Mesendoderm (in vitro differentiated cells): ENCODE measurements at regions not wholly inside any gene's neighbourhood (a gene's known extent, or its start where the extent isn't known, plus 50 kb on each side); places are given as distances from the start of the nearest gene placed in this dataset.
"Not testable (repeated sequence)": the region's sequence is repeated elsewhere in the genome, so short reads cannot be mapped to it uniquely, and the experiment has no call there.

ENCODE experiments used
- DNase-seq: peaks from one replicate; pipeline ENCODE4 v3.0.0; 2013
- H2AK5ac ChIP-seq: 2 replicates; pipeline ENCODE4 v1.6.1; 2013; ENCODE audit warnings: low read length, inconsistent platforms
- H2BK120ac ChIP-seq: 2 replicates; pipeline ENCODE4 v1.6.1; 2013; ENCODE audit warnings: low read depth, mild to moderate bottlenecking, low read length, moderate library complexity, mixed read lengths
- H2BK15ac ChIP-seq: replicated peaks from 2 replicates; pipeline ENCODE4 v1.6.1; 2013; ENCODE audit warnings: low read depth, mild to moderate bottlenecking, moderate library complexity
- H2BK5ac ChIP-seq: 2 replicates; pipeline ENCODE4 v1.6.1; 2013; ENCODE audit warnings: low read length, inconsistent platforms
- H3K18ac ChIP-seq: 2 replicates; pipeline ENCODE4 v1.6.1; 2013; ENCODE audit warnings: mild to moderate bottlenecking, low read length, mixed read lengths
- H3K23ac ChIP-seq: one replicate; pipeline ENCODE4 v1.6.1; 2013; ENCODE audit warnings: low read length
- H3K27ac ChIP-seq: 2 replicates; pipeline ENCODE4 v1.5.1; 2013; ENCODE audit warnings: low read depth, mild to moderate bottlenecking, inconsistent platforms, low read length, moderate library complexity
- H3K27me3 ChIP-seq: 2 replicates; pipeline ENCODE4 v1.6.1; 2013; ENCODE audit warnings: low read length, control low read depth, mild to moderate bottlenecking, inconsistent platforms; ENCODE audit not compliant: insufficient read depth, poor library complexity
- H3K36me3 ChIP-seq: 2 replicates; pipeline ENCODE4 v1.6.1; 2013; ENCODE audit warnings: low read length, inconsistent platforms; ENCODE audit not compliant: control insufficient read depth, insufficient read depth
- H3K4ac ChIP-seq: one replicate; pipeline ENCODE4 v1.6.1; 2013; ENCODE audit warnings: low read depth, mild to moderate bottlenecking, low read length, moderate library complexity
- H3K4me1 ChIP-seq: 2 replicates; pipeline ENCODE4 v1.6.1; 2013; ENCODE audit warnings: low read depth, low read length, inconsistent platforms; ENCODE audit not compliant: control insufficient read depth
- H3K4me2 ChIP-seq: 2 replicates; pipeline ENCODE4 v1.6.1; 2013; ENCODE audit warnings: low read length
- H3K4me3 ChIP-seq: 2 replicates; pipeline ENCODE4 v1.5.1; 2013; ENCODE audit warnings: mild to moderate bottlenecking, low read length
- H3K56ac ChIP-seq: one replicate; pipeline ENCODE4 v1.6.1; 2013; ENCODE audit warnings: low read length
- H3K79me1 ChIP-seq: 2 replicates; pipeline ENCODE4 v1.6.1; 2013; ENCODE audit warnings: low read length, inconsistent platforms
- H3K79me2 ChIP-seq: 2 replicates; pipeline ENCODE4 v1.6.1; 2013; ENCODE audit warnings: mild to moderate bottlenecking, low read length; ENCODE audit not compliant: control insufficient read depth, insufficient read depth
- H3K9ac ChIP-seq: 2 replicates; pipeline ENCODE4 v1.6.1; 2013; ENCODE audit warnings: low read length, inconsistent platforms
- H4K5ac ChIP-seq: one replicate; pipeline ENCODE4 v1.6.1; 2013; ENCODE audit warnings: low read length
- H4K8ac ChIP-seq: one replicate; pipeline ENCODE4 v1.6.1; 2013; ENCODE audit warnings: low read depth, mild to moderate bottlenecking, control low read depth, low read length, moderate library complexity
- WGBS: extraction: QIAGEN DNeasy Blood & Tissue Kit; methylation state at CpG from one replicate; pipeline ENCODE4 v1.1.7; 2013; ENCODE audit warnings: low lambda C conversion rate, missing lambda C conversion rate; ENCODE audit not compliant: insufficient coverage; ENCODE audit errors: extremely low coverage; 5-methylcytosine and 5-hydroxymethylcytosine counted together

DNA sequence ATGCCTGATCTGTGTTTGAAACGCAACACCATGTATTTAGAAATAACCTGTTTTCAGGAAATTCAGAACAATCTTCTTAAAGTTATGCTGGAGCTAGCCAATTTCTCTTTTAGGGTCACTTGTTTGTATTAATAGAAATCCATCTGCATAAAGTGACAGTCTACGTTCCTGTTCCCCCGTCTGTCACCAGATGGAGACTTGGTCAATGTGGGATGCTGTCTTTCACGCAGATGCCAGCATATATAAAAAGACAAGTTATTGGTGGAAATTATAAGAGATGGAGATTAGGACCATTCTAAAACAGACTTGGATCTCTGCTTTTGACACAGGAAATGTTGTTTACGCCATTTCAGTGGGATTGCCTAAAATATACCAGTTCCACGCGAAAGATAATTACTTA lies 162.5 kb upstream of the STMND1 start:
- H3K4me3 ChIP-seq = no peak overlapping the region
- no peak overlapping the region for H3K18ac ChIP-seq
- no CpG with 5 or more reads among the region's 7 CpGs for WGBS
- H3K27ac ChIP-seq = no peak overlapping the region
- no peak overlapping the region for H2BK5ac ChIP-seq
- H3K4me1 ChIP-seq = no peaks in the 10 kb centered on the region
- H3K4me2 ChIP-seq = no peak overlapping the region
- H2BK15ac ChIP-seq = no peak overlapping the region
- H3K23ac ChIP-seq = no peak overlapping the region
- no peak overlapping the region for H4K8ac ChIP-seq
- H4K5ac ChIP-seq = no peak overlapping the region
- no peaks in the 10 kb centered on the region for H3K79me1 ChIP-seq
- no peak for DNase-seq
- H3K4ac ChIP-seq = no peak overlapping the region
- H3K56ac ChIP-seq = no peak overlapping the region
- H3K27me3 ChIP-seq = no peaks in the 10 kb centered on the region
- no peak overlapping the region for H2AK5ac ChIP-seq
- H3K79me2 ChIP-seq = no peaks in the 10 kb centered on the region
- no peak overlapping the region for H2BK120ac ChIP-seq
- no peak overlapping the region for H3K9ac ChIP-seq
- no peaks in the 10 kb centered on the region for H3K36me3 ChIP-seq

DNA sequence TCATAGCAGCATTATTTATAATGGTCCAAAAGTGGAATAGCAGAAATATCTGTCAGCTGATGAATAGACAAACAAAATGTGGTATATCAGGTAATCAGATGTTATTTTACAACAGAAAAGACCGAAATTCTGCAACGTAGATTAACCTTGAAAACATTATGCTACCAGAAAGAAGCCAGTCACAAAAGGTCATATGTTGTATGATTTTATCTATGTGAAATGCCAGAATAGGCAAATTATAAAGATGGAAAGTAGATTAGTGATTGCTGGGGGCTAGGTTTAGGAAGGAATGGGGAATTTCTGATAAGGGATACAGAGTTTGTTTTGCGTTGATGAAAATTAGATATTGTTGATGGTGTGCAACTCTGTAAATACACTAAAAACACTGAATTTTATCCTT lies 165.0 kb upstream of the STMND1 start:
- Histone ChIP-seq H3K79me2 (no peaks in the 10 kb centered on the region), H3K79me1 (no peaks in the 10 kb centered on the region), H3K4me1 (no peaks in the 10 kb centered on the region), H4K8ac (no peak overlapping the region), H3K4ac (no peak overlapping the region), H2AK5ac (no peak overlapping the region), H3K27ac (no peak overlapping the region), H3K27me3 (no peaks in the 10 kb centered on the region), H3K36me3 (no peaks in the 10 kb centered on the region), H3K23ac (no peak overlapping the region), H3K4me3 (no peak overlapping the region), H2BK120ac (no peak overlapping the region), H3K4me2 (no peak overlapping the region), H3K56ac (no peak overlapping the region), H2BK15ac (no peak overlapping the region), H3K9ac (no peak overlapping the region), H3K18ac (no peak overlapping the region), H4K5ac (no peak overlapping the region), H2BK5ac (no peak overlapping the region)
- no peak for DNase-seq
- WGBS = 100% methylated on average over 1 of the region's 3 CpGs

DNA sequence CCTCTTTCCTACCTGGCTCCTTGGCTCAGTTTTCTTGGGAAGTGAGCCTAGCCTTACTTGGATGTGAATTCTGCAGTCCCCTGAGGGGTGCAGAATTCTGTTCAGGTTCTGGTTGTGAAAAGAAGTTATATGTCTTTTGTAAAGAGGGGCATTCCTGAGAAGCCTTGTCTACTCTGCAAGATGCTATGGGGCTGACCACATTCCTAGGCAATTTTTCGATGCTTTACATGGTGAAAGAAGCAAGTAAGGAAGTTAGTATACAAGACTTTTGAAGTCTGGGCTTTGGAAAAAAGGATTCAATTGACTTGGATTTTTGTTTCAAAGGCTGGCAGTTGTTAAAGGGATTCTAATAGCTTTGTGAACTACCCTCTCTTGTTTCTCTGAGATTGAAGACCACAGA lies 167.9 kb upstream of the STMND1 start:
- no CpG with 5 or more reads among the region's 1 CpG for WGBS

DNA sequence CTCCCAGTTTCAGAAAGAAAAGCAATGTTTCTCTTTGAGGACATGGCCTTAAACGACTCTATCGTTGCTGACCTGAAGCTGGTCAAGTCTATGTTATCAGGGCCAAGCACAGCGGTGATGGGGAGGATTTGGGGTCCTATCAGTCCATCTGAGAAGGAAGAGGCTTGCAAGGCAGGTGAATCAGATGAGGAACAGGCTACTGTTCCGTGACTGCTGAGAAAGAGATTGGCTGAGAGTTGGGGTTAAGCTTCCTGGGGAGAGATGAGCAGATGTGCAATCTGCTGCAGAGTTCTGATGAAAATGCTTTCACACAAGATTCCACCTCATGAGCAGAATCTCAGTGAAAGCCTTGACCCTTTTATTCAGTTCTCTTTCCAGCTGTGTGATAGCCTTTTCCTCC lies 168.3 kb upstream of the STMND1 start:
- no peaks in the 10 kb centered on the region for H3K27me3 ChIP-seq
- no peak overlapping the region for H3K9ac ChIP-seq
- no peaks in the 10 kb centered on the region for H3K4me1 ChIP-seq
- no peak overlapping the region for H4K5ac ChIP-seq
- no peak overlapping the region for H2BK5ac ChIP-seq
- no peak overlapping the region for H3K4me3 ChIP-seq
- H3K4me2 ChIP-seq = no peak overlapping the region
- H2BK15ac ChIP-seq = no peak overlapping the region
- no peaks in the 10 kb centered on the region for H3K79me1 ChIP-seq
- no peak for DNase-seq
- H3K18ac ChIP-seq = no peak overlapping the region
- no peaks in the 10 kb centered on the region for H3K36me3 ChIP-seq
- no CpG with 5 or more reads among the region's 4 CpGs for WGBS
- no peak overlapping the region for H4K8ac ChIP-seq
- no peak overlapping the region for H3K56ac ChIP-seq
- no peak overlapping the region for H2AK5ac ChIP-seq
- no peaks in the 10 kb centered on the region for H3K79me2 ChIP-seq
- no peak overlapping the region for H3K4ac ChIP-seq
- H2BK120ac ChIP-seq = no peak overlapping the region
- no peak overlapping the region for H3K27ac ChIP-seq
- H3K23ac ChIP-seq = no peak overlapping the region

More for the DNA sequence above, 167.9 kb upstream of the STMND1 start:
- H3K4me3 ChIP-seq = no peak overlapping the region
- H3K79me2 ChIP-seq = no peaks in the 10 kb centered on the region
- no peak overlapping the region for H3K9ac ChIP-seq
- H3K79me1 ChIP-seq = no peaks in the 10 kb centered on the region
- no peak overlapping the region for H2BK5ac ChIP-seq
- no peak overlapping the region for H2BK120ac ChIP-seq
- H3K56ac ChIP-seq = no peak overlapping the region
- H4K8ac ChIP-seq = no peak overlapping the region
- no peaks in the 10 kb centered on the region for H3K27me3 ChIP-seq
- no peak overlapping the region for H3K4me2 ChIP-seq
- no peaks in the 10 kb centered on the region for H3K36me3 ChIP-seq
- H3K18ac ChIP-seq = no peak overlapping the region
- no peak for DNase-seq
- H2BK15ac ChIP-seq = no peak overlapping the region
- H3K27ac ChIP-seq = no peak overlapping the region
- no peak overlapping the region for H4K5ac ChIP-seq
- no peak overlapping the region for H3K4ac ChIP-seq
- H2AK5ac ChIP-seq = no peak overlapping the region
- no peak overlapping the region for H3K23ac ChIP-seq
- no peaks in the 10 kb centered on the region for H3K4me1 ChIP-seq

DNA sequence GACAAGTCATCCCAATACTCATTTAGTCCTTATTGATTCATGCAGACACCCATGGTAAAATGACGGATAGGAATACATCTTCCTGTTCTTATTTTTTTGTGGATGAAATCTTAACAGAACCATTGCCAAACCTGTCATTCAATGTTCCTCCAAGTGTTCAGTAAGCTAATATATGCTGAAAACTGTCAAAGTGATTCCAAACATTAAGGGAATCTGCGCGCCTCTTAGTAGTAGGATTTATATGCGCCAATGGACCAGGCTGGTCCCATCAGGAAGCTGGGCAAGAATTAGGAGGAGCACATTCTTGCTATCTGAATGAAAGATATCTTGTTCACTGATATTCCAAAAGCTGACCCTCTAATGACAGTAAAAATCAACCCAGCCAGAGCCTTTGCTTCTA lies 168.9 kb upstream of the STMND1 start:
- no CpG with 5 or more reads among the region's 4 CpGs for WGBS
- no peak overlapping the region for H3K23ac ChIP-seq
- no peak overlapping the region for H3K18ac ChIP-seq
- H3K79me2 ChIP-seq = no peaks in the 10 kb centered on the region
- H3K79me1 ChIP-seq = no peaks in the 10 kb centered on the region
- no peak overlapping the region for H2AK5ac ChIP-seq
- no peak overlapping the region for H2BK120ac ChIP-seq
- DNase-seq = no peak
- no peaks in the 10 kb centered on the region for H3K27me3 ChIP-seq
- H3K4ac ChIP-seq = no peak overlapping the region
- no peaks in the 10 kb centered on the region for H3K4me1 ChIP-seq
- no peak overlapping the region for H3K4me2 ChIP-seq
- no peak overlapping the region for H2BK5ac ChIP-seq
- no peak overlapping the region for H3K27ac ChIP-seq
- no peak overlapping the region for H2BK15ac ChIP-seq
- H3K9ac ChIP-seq = no peak overlapping the region
- H3K36me3 ChIP-seq = no peaks in the 10 kb centered on the region
- no peak overlapping the region for H4K8ac ChIP-seq
- H3K56ac ChIP-seq = no peak overlapping the region
- no peak overlapping the region for H3K4me3 ChIP-seq
- H4K5ac ChIP-seq = no peak overlapping the region

DNA sequence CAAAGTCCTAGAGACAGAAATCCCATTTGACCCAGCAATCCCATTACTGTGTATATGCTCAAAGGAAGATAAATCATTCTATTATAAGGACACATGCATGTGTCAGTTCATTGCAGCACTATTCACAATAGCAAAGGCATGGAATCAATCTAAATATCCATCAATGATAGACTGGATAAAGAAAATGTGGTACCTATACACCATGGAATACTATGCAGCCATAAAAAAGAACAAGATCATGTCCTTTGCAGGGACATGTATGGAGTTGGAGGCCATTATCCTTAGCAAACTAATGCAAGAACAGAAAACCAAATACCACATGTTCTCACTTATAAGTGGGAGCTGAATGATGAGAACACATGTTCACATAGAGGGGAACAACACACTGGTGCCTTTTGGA lies 169.8 kb upstream of the ATXN1 start:
- H4K8ac ChIP-seq, H3K27ac ChIP-seq, H3K4ac ChIP-seq, H3K4me1 ChIP-seq, H3K4me3 ChIP-seq, H3K27me3 ChIP-seq, H2BK15ac ChIP-seq, DNase-seq, H4K5ac ChIP-seq, H3K36me3 ChIP-seq, H2BK5ac ChIP-seq, H3K9ac ChIP-seq, H2AK5ac ChIP-seq, H3K79me2 ChIP-seq, H2BK120ac ChIP-seq, H3K4me2 ChIP-seq, H3K79me1 ChIP-seq, H3K56ac ChIP-seq, H3K23ac ChIP-seq, H3K18ac ChIP-seq: not testable (repeated sequence)
